ENCODE measurements at regions not wholly inside any gene's neighbourhood (a gene's known extent, or its start where the extent isn't known, plus 50 kb on each side); places are given as distances from the start of the nearest gene placed in this dataset.
A peak's percentile ranks its signal among the peaks of the same experiment; 100 is the strongest.

DNA sequence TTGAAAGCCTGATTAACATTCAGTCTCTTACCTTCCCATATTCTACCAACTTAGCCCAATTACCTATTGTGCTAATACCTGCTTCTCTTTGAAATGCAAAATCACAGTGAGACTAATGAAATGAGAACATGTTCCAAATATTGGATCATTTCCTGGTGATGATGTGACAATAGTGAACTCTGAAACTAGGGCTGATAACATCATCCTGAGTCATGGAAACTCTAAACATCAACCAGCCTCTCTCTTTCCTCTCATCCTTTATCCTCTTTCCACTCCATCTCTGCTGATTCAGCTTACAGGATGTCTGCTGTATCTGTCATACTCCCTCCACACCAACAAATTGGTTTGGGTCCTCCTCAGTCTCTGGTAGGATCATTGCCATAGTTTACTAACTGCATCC is 98.8 kb upstream of the NCKAP5 start:
- DNase-seq (ENCODE audit: low read depth, low spot score): no peak

DNA sequence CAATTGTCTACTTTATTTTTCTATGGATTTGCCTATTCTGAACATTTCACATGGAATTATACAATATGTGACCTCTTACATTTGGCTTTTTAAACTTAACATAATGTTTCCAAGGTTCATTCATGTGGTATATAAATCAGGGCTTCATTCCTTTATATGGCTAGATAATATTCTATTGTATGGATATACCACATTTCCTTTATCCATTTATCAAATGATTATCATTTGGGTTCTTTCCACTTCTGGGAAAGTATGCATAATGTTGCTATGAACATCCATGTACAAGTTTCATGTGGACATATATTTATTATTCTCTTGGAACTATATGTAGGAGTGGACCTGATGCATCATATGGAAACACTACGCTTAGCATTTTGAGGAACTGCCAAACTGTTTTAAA is 99.7 kb upstream of the NCKAP5 start:
- no peak for DNase-seq (ENCODE audit: low read depth, low spot score)

GRCh38 chr2:133668547-133668946 is 100.3 kb upstream of the NCKAP5 start:
- no peak for DNase-seq (ENCODE audit: low read depth, low spot score)

DNA sequence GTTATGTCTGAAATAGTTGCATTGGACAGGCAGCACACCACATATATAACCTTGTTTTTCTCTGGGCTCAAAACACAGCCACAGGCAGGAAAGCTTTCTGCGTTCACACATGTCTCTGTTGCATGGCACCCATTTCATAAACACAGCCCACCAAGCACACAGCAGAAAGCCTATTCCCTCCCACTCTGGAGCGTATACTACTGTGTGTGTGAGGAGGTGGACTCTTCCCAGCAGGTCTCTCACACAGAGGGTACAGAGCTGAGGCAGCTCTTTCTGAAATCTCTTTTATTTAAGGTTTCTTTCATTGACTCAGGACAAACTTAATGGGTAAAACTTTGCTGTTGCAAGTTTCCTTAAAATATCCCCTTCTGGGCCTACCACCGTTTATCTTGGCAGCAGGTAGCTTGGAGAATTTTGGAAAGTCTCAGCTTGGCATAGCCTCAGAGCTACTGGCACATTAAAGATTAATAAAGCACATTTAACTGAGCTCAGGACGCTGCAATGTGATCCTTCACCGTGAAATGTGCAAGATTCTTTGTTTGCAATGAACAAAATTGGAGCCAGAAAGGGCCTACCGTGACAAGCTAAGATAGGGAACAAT is 105.1 kb upstream of the NCKAP5 start:
- no peak for DNase-seq (ENCODE audit: low read depth, low spot score)

GRCh38 chr2:133674066-133674432 is 105.8 kb upstream of the NCKAP5 start:
- DNase-seq (ENCODE audit: low read depth, low spot score): no peak

- DNase-seq (ENCODE audit: low read depth, low spot score): peak; percentile 58
Observed at GRCh38 chr2:133674433-133675331, 106.4 kb upstream of the NCKAP5 start.

DNA sequence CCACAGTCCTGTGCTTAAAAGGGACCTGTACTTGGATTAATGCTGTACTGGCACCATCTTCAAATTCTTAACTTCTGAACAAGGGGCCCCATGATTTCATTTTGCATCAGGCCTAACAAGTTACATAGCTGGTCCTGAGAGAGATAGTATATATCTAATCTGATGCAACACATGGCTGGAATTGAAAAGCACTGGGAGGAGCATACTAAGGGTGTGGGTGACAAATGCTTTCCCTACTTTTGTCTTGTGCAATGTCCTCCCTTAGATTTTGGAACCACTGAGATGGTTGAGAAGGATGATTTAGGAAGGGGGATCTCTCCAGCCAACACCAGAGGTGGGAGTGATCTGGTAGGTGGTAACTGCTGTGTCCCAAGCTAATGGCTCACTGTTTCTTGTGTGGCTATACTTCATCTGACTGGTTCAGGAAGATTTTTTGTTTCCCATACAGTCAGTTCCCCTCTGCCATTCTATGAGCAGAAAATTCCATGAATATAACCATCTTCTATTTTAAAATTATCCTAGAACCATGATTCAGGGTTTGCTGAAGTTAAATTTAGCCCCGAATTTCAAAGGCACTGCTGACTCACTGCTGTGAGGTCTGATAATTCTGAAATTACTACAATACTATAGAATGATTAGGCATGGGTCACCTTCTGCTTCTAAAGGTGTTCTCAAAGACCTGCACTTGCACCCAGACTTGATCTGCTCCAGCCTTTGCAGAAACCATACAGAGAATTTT is 108.3 kb upstream of the NCKAP5 start:
- no peak for DNase-seq (ENCODE audit: low read depth, low spot score)

- DNase-seq (ENCODE audit: low read depth, low spot score): no peak
Observed at GRCh38 chr2:133680343-133681049, 112.2 kb upstream of the NCKAP5 start.

GRCh38 chr2:133682347-133682746 is 114.1 kb upstream of the NCKAP5 start:
- no peak for DNase-seq (ENCODE audit: low read depth, low spot score)

GRCh38 chr2:133682906-133683305 is 114.6 kb upstream of the NCKAP5 start:
- no peak for DNase-seq (ENCODE audit: low read depth, low spot score)

GRCh38 chr2:133685636-133686215 is 117.5 kb upstream of the NCKAP5 start:
- DNase-seq (ENCODE audit: low read depth, low spot score): no peak

DNA sequence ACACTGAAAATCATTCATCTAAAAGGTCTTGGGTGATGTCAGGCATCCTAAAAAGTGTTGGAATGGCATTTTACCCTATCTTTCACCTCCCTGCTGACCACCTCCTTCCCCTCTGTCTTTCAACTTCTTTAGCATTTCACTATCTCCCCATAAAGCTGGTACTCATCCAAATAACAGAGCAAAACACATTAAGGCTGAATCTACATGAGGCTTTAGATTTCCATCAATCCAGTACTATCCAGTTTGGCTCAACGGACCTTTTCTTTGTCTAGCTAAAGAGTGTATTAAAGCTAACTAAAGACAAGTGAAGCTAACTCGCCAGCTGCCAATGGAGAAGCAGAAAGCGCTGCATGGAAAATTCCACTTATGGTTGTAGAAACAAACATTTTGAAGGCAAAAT is 122.5 kb upstream of the NCKAP5 start:
- DNase-seq (ENCODE audit: low read depth, low spot score): no peak

- DNase-seq (ENCODE audit: low read depth, low spot score): no peak
Observed at GRCh38 chr2:133691336-133691735, 123.1 kb upstream of the NCKAP5 start.

- no peak for DNase-seq (ENCODE audit: low read depth, low spot score)
Observed at GRCh38 chr2:133705287-133705686, 137.0 kb upstream of the NCKAP5 start.

DNA sequence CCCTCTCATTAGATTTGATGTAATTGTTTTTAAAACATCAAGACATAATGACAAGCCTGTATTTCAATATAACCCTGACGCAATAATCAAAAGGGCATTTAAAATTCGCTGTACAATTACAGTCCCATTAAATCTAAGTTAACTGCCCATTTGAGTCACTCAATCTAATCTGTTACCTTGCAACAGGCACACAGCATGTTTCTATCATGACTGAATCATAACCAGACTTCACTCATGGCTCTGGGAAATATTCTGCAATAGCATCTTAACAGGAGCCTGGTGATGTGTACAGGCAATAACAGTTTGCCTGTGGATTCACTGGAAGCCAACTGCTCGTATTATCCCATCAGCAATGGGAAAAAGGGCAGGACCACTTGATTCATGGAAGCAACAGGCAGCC is 142.3 kb upstream of the NCKAP5 start:
- DNase-seq (ENCODE audit: low read depth, low spot score): no peak

GRCh38 chr2:133711201-133711600 is 142.9 kb upstream of the NCKAP5 start:
- peak; percentile 79 for DNase-seq (ENCODE audit: low read depth, low spot score)

DNA sequence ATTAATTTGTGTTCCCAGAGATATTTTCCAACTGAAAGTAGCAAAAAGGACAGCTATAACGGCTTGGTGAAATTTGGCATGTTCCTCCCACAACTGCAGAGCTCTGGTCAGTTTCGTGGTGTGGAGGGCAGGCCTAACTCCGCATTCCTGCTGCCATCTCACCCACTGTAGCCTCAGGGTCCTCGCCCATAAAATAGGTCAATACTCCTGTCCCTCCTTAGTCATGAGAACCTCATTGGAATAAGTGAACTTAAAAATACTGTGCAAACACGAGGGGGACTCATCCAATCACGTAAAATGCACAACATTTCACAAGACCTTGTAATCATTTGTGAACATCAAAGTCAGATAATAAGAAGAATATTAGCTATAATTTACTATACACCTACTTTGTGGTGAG is 143.5 kb upstream of the NCKAP5 start:
- no peak for DNase-seq (ENCODE audit: low read depth, low spot score)

DNA sequence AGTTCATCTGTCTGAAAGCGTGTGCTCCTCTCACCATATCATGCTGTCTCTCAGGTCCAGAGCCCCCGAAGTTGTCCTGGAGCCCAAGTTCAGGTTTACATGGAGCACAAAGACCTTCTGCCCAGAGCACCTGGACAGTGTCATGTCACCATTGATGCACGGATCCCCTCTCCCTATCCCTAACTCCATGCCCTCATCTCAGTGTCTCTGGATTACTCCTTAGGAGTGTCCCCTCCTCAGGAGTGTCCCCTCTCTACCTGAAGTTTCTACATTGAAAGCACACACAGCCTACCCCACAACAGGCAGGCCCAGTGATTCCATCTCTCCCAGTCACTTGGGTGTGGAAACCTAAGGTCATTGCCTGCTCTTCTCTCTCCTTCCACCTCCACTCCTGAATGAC is 144.1 kb upstream of the NCKAP5 start:
- no peak for DNase-seq (ENCODE audit: low read depth, low spot score)

DNA sequence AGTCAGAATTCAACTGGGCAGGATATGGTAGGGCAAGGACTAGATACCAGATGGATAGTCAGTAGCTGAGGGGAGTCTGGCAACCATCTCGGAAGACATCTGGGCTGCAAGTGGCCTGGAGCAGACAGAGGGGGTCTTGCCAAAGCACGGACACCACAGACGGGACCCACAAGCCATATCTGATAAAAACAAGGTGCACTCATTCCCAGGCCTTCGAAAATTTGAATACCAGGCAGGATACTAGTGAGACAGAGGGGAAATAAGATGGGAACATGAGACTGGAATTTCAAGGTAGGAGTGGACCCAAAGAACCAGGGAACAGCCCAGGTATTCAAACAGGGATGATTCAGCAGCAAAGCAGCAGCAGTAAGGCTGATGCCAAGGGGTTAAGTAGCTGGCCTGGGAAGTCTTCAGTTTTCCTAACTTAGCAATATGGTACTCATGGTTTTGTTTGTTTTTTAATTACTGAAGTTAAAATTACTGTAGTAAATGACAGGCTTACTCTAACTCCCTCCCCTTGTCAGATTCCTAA is 144.9 kb upstream of the NCKAP5 start:
- DNase-seq (ENCODE audit: low read depth, low spot score): no peak

- no peak for DNase-seq (ENCODE audit: low read depth, low spot score)
Observed at GRCh38 chr2:133716166-133716565, 147.9 kb upstream of the NCKAP5 start.

DNA sequence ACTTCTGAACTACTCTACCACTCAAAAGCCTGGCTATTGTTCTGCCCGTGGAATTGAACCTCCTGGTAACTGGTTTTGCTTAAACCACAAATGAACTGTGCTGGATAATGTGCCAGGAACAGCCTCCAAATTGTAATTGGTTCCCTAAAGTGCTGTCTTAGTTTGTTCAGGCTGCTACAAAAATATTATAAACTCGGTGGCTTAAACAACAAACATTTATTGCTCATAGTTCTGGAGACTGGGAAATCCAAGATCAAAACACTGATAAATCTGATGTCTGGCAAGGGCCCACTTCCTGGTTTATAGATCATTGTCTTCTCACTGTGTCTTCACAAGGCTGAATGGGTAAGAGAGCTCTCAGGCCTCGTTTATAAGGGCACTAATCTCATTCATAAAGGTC is 149.2 kb upstream of the NCKAP5 start:
- DNase-seq (ENCODE audit: low read depth, low spot score): no peak

All from ELF-1 (cell line).